DOHH2 (cell line): ENCODE measurements at regions not wholly inside any gene's neighbourhood (a gene's known extent, or its start where the extent isn't known, plus 50 kb on each side); places are given as distances from the start of the nearest gene placed in this dataset.
"Not testable (repeated sequence)": the region's sequence is repeated elsewhere in the genome, so short reads cannot be mapped to it uniquely, and the experiment has no call there.

ENCODE experiments used
- CTCF ChIP-seq: fragments of 200-600 bp; sonication (generic); IDR thresholded peaks from one replicate; pipeline ENCODE4 v1.5.1; 2014; ENCODE audit warnings: antibody characterized with exemption, mild to moderate bottlenecking, low read depth, low read length; ENCODE audit not compliant: poor library complexity, severe bottlenecking
- EZH2phosphoT487 ChIP-seq: fragments of 200-600 bp; sonication (generic); IDR thresholded peaks from 2 replicates; pipeline ENCODE4 v1.6.1; 2017; ENCODE audit warnings: borderline replicate concordance, mild to moderate bottlenecking, antibody characterized with exemption, low read length, moderate library complexity, mixed read lengths

DNA sequence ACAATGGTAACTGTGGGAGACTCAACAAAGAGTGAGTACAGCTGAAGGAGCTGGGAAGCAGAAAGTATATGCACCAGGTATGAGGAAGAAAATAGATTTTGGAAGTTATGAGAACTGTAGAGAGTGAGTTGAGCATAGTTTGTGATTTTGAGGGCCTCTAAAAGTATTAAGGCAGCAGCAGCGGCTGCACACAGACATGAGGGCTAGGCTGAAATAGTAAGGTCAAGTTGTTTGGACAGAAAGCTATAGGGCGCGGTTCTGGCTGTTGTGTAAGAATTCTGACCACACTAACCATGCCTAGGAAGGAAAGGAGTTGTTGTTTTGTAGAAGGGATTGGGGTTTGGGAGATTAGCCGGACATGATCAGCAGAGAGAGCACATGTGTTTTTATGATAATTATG, 154.1 kb upstream of the SNX2 start:
- TF ChIP-seq CTCF, EZH2phosphoT487: not testable (repeated sequence)
